HG03378 (cell line): ENCODE measurements at regions not wholly inside any gene's neighbourhood (a gene's known extent, or its start where the extent isn't known, plus 50 kb on each side); places are given as distances from the start of the nearest gene placed in this dataset.

Experiments
- ATAC-seq: cut with Tn5 transposase; IDR thresholded peaks from one replicate; pipeline ENCODE4 v1.9.1; 2021; ENCODE audit warnings: mild to moderate bottlenecking, moderate library complexity; ENCODE audit not compliant: unreplicated experiment

DNA sequence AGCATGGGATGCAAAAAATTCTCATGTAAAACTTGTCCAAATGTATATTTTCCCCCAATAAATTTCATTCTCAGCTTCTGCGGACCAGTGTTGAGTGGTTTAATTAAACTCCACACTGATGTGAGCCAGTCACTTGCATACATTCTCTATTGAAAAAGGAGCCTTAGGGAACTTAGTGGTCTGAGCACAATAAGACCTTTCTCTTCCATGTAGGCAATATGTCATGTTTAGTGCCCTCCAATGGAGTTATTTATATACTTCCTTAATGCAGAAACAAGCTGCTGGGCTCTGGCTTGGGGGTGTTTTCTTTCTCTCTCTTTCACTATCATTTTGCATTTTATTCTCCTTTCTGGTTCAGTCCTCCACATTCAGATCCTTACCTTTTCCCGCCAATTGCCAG lies 196.9 kb downstream of the ANAPC10 start:
- ATAC-seq: no peak

DNA sequence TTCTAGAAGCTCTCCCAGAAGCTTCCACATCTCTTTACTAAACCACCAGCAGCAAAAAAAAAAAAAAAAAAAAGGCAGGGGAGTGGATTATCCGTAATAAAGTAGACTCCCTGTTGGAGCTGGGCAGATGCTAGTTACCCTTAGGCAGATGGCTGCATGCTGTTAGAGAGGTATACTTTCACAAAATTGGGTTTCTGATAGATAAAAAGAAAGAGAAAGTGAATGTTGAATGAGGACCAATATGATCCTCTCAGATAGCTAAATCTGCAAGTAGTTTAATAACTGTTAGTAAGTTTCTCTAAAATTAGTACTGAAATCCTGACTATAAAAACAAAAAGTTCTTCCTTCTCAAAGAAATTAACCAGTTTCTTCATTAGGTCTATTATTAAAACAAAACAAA lies 195.4 kb downstream of the ANAPC10 start:
- ATAC-seq: peak; percentile 62

DNA sequence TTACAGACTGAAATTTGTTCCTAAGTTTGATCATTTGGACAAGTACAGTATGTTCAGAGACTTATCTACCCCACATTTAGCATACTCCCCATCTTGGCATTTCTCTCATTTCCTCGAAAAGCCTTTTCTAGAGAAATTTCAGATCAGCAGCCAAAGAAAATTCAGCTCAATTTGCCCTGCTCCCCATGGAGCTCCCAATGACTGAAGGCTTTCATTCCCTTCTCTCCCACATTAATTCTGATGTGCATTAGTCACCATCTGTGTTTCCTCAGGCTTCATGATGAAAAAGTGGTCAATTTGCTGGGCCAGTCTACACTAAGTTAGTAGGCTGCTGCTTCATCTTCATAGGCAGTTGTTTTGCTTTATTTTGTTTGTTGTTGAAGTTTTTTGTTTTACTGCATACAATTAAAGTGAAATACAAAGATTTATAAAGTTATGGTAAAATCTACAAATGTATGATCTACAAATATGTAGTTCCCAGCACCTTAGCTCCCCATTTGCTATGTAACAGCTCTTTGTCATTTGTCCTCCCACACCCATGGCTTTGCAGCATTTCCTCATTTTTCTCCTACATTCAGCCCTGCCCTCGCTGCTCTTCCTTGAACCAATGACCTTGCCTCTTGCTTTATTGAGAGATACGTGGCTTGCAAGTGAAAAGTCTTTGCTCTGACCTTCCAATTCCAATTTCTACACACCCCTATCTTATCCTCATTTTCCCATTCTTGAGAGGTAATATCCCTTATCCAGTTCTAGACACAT lies 193.9 kb downstream of the ANAPC10 start:
- ATAC-seq: no peak

DNA sequence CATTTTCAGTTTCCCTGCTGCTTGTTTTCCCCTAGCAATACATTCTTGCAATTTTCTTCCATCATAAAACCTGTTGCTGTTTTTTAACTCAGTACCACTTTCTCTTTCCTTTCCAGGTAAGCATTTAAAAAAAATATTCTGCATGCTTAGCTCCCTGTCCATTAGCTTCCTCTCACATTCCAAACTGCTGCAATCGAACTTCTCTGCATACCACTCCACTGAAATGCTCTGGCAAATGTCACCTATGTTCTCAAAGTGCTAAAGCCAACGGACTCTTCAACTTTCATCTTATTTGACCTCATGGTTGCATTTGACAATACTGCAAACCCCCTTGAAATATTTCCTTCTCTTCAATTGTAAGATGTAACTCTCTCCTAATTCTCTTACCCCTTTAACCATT lies 192.7 kb downstream of the ANAPC10 start:
- no peak for ATAC-seq

DNA sequence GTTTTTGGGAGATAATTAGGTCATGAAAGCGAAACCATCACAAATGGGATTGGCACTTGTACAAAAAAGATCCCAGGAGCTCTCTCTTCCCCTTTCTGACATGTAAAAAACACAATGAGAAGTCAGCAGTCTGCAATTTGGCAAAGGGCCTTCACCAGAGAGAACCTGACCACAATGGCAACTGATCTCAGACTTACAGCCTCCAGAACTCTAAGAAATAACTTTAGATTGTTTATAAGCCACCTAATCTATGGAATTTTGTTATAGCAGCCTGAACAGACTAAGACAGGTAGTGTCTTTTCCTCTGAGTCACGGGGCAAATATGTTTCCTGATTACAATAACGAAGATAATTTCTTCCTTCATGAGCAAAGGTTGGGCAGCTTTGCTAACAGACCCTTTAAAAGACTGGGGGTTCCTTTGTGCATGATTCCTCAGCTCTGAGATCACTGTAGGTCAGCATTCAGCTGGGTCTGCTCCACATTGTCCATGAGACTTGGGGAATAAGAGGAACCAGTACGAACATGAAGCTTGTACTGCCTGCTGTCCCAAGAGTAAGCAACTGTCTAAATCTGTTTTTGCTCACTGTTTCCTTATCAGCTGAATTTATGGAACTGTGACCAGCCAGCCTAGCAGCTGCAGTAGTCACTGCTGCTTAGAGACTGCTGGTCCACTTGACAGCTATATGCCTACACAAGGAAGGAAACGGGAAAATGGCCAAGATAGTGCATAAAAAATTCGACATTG lies 191.6 kb downstream of the ANAPC10 start:
- ATAC-seq: no peak

DNA sequence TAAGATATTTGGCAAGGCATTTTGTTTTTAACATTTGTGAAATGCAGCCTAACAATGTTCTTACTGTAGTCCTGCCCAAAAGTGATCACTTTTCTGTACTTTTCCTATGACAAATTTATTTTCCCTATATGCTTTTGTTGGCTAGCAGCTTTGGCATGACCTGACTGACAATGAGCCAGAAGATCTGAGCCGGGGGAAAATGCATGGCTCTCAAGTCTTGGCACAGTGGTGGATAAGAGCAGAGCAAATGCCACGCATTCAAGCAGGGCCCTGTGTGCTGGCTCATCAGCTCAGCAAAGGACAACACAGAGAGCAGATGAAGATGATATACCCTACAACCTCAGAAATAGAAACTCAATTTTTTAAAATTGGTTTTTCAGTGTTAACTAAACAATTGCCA lies 187.3 kb downstream of the ANAPC10 start:
- no peak for ATAC-seq
